ENCODE measurements at regions not wholly inside any gene's neighbourhood (a gene's known extent, or its start where the extent isn't known, plus 50 kb on each side); places are given as distances from the start of the nearest gene placed in this dataset.
"Not testable (repeated sequence)": the region's sequence is repeated elsewhere in the genome, so short reads cannot be mapped to it uniquely, and the experiment has no call there.

DNA sequence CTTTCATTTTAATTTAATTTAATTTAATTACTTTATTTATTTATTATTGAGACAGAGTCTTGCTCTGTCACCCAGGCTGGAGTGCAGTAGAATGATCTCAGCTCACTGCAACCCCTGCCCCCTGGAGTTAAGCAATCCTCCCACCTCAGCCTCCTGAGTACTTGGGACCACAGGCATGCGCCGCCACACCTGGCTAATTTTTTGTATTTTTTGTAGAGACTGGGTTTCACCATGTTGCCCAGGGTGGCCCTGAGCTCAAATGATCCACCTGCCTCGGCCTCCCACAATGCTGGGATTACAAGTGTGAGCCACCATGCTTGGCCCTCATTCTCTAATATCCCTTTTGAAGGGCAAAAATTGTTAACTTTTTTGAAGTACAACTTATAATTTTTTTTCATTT lies 92.9 kb downstream of the XRCC2 start:
- no peak overlapping the region for H3K27ac ChIP-seq (ENCODE audit: low read depth, low read length)
- TF ChIP-seq CTCF (IDR thresholded peaks at IDR 0.05; ENCODE audit: low read depth, low read length): no peak
- no peaks in the 10 kb centered on the region; the same call in 1 of the 2 replicates for H3K9me3 ChIP-seq (ENCODE audit: control insufficient read depth, insufficient read depth, low read length)
- DNase-seq (ENCODE audit: low read depth, low spot score): no peak
- peaks cover 2% of the 10 kb centered on the region for H3K27me3 ChIP-seq (ENCODE audit: control insufficient read depth, insufficient read depth, low read length)
- ChIA-PET POLR2A (no interaction called here), CTCF (interaction anchor here (0.6 kb wide), 1 partner anchor 67 kb away, joined by 4 read pairs; no protein-coding TSS in a partner anchor)
- no peak overlapping the region for H3K4me3 ChIP-seq (ENCODE audit: low read depth, low read length)

DNA sequence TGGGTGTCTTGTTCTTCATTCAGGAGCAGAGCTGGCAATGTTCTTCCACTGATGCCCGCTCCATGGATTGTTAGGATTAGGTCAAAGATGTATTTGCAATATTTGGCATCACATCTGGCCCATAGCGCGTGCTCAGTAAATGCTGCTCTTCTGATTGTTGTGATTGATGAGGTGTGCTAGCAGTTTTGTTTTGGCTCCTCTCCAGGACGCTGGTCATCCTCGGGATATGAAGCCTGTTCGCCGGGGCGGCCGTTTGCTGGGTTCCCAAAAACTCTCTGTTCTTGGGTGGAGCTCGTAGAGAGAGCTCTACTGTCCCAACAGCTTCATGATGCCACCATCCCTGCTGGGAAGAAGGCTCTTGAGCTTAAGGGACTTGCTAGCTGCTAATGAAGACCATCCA lies 96.9 kb downstream of the XRCC2 start:
- Histone ChIP-seq H3K9me3 (ENCODE audit: control insufficient read depth, insufficient read depth, low read length) (peaks cover 9% of the 10 kb centered on the region; the same call in 1 of the 2 replicates), H3K27me3 (ENCODE audit: control insufficient read depth, insufficient read depth, low read length) (peaks cover 5% of the 10 kb centered on the region), H3K27ac (ENCODE audit: low read depth, low read length) (no peak overlapping the region), H3K4me3 (ENCODE audit: low read depth, low read length) (no peak overlapping the region)
- ChIA-PET POLR2A (no interaction called here), CTCF (no interaction called here)
- TF ChIP-seq CTCF (IDR thresholded peaks at IDR 0.05; ENCODE audit: low read depth, low read length): no peak
- no peak for DNase-seq (ENCODE audit: low read depth, low spot score)

DNA sequence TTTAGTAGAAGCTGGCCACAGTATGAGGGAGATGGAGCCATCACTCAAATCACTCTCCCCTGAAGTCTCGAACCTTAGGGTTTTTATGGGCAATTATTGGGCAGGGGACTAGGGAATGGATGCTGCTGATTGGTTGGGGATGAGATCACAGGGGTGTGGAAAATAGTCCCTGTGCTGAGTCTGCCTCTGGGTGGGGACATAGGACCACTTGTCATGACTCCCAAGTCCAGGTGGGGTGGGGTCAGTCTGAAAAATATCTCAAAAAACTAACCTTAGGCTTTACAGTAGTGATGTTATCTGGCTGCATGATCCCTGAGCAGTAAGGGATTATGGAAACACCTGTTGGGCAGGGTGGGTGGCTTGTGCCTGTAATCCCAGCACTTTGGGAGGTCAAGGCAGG lies 98.6 kb downstream of the XRCC2 start:
- TF ChIP-seq CTCF (IDR thresholded peaks at IDR 0.05; ENCODE audit: low read depth, low read length): no peak
- Histone ChIP-seq H3K4me3 (ENCODE audit: low read depth, low read length) (no peak overlapping the region), H3K9me3 (ENCODE audit: control insufficient read depth, insufficient read depth, low read length) (peaks cover 9% of the 10 kb centered on the region; the same call in 1 of the 2 replicates), H3K27ac (ENCODE audit: low read depth, low read length) (no peak overlapping the region), H3K27me3 (ENCODE audit: control insufficient read depth, insufficient read depth, low read length) (peaks cover 5% of the 10 kb centered on the region)
- ChIA-PET POLR2A (no interaction called here), CTCF (no interaction called here)
- no peak for DNase-seq (ENCODE audit: low read depth, low spot score)

DNA sequence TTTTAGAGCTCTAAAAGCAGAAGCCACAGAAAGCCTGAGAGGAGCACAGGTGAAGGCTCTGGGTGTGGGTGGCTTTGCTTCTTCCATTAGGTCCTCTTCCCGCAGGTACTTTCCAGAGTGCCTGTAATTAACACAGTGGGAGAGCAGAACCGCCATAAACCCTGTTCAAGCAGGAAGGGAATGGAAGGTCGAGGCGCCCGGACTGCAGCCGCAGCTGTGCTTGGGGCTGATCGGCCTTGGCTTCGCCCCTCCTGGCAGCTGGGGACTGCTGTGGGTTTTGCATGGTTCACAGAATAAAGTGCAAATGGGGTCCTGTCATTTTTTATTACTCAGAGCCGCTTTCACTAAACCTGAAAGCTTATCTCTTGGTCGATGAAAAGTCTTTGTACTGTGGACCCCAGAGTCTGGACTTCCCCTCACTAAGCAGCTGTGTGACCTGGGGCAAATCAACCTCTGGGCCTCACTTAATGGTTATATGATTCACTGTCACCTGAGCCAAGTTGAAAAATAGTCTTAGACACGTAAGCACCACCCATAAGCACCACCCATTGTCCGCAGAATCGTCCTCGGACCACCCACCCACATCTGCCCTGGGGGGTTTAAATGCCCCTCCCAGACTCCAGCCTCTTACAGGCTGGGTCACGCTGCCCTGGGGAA lies 100.9 kb downstream of the XRCC2 start:
- H3K4me3 ChIP-seq (ENCODE audit: low read depth, low read length): no peak overlapping the region
- TF ChIP-seq CTCF (IDR thresholded peaks at IDR 0.05; ENCODE audit: low read depth, low read length): no peak
- CTCF ChIA-PET: no interaction called here
- H3K27ac ChIP-seq (ENCODE audit: low read depth, low read length): no peak overlapping the region
- H3K9me3 ChIP-seq (ENCODE audit: control insufficient read depth, insufficient read depth, low read length): peaks cover 9% of the 10 kb centered on the region; the same call in 1 of the 2 replicates
- POLR2A ChIA-PET: no interaction called here
- DNase-seq (ENCODE audit: low read depth, low spot score): no peak
- H3K27me3 ChIP-seq (ENCODE audit: control insufficient read depth, insufficient read depth, low read length): peaks cover 5% of the 10 kb centered on the region

- CTCF ChIA-PET; DNase-seq (ENCODE audit: low read depth, low spot score); H3K9me3 ChIP-seq (ENCODE audit: control insufficient read depth, insufficient read depth, low read length); H3K27ac ChIP-seq (ENCODE audit: low read depth, low read length); H3K27me3 ChIP-seq (ENCODE audit: control insufficient read depth, insufficient read depth, low read length); POLR2A ChIA-PET; H3K4me3 ChIP-seq (ENCODE audit: low read depth, low read length): not testable (repeated sequence)
Measured at GRCh38 chr7:152573186-152573585, 102.8 kb downstream of the XRCC2 start.
